Upper lobe of left lung (tissue), 4 donors: ENCODE measurements at regions not wholly inside any gene's neighbourhood (a gene's known extent, or its start where the extent isn't known, plus 50 kb on each side); places are given as distances from the start of the nearest gene placed in this dataset.

Experiments used
- EP300 ChIP-seq, 4 donors: sonication (generic); formaldehyde crosslinking; IDR thresholded peaks; one replicate each; pipeline ENCODE4 v1.5.1; 2017; ENCODE audit warnings: antibody characterized with exemption in 4 of 4, control low read depth in 2 of 4
- POLR2A ChIP-seq, 4 donors: fragments of 450-650 bp; IDR thresholded peaks; one replicate each; pipeline ENCODE4 v1.5.1; 2016 to 2017; ENCODE audit warnings: antibody characterized with exemption in 4 of 4, mild to moderate bottlenecking in 2 of 4
- POLR2AphosphoS5 ChIP-seq, 2 donors: sonication (generic); formaldehyde crosslinking; IDR thresholded peaks; one replicate each; pipeline ENCODE4 v1.5.1; 2017; ENCODE audit warnings: antibody characterized with exemption in 2 of 2
- TF ChIP-seq, protein P1 (sequence below), 6 experiments: fragments of 450-650 bp in 4 of 6; fragments of 200-600 bp in 2 of 6; sonication (generic) in 2 of 6; IDR thresholded peaks; one replicate each; pipeline ENCODE4 v1.5.1; 2016 to 2019; ENCODE audit warnings: antibody characterized with exemption in 6 of 6

DNA sequence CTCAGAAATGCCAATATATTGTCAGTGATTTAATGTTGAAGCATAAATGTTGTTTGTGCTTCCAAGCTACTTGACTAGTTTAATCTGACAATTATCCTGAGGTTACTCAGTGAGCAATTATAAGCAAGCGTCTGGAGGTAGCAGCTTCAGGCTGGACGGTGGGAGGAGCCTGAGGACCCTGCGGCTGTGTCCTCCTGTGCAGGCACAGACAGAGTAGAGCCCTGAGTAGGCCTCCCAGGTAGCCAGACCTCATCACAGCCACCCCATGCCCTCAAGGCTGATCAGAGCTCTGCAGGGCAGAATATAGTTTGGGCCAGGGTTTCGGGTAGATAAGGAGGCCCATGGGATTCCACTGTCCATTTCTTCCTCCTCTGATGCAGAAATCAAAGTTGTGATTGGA, 153.6 kb downstream of the DRD1 start:
- TF ChIP-seq, protein P1, sequence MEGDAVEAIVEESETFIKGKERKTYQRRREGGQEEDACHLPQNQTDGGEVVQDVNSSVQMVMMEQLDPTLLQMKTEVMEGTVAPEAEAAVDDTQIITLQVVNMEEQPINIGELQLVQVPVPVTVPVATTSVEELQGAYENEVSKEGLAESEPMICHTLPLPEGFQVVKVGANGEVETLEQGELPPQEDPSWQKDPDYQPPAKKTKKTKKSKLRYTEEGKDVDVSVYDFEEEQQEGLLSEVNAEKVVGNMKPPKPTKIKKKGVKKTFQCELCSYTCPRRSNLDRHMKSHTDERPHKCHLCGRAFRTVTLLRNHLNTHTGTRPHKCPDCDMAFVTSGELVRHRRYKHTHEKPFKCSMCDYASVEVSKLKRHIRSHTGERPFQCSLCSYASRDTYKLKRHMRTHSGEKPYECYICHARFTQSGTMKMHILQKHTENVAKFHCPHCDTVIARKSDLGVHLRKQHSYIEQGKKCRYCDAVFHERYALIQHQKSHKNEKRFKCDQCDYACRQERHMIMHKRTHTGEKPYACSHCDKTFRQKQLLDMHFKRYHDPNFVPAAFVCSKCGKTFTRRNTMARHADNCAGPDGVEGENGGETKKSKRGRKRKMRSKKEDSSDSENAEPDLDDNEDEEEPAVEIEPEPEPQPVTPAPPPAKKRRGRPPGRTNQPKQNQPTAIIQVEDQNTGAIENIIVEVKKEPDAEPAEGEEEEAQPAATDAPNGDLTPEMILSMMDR (IDR thresholded peaks at IDR 0.05) = no peak
- TF ChIP-seq POLR2A (IDR thresholded peaks at IDR 0.05) (no peak), EP300 (IDR thresholded peaks at IDR 0.05) (no peak), POLR2AphosphoS5 (IDR thresholded peaks at IDR 0.05) (no peak)
